Ectodermal cell (in vitro differentiated cells): ENCODE measurements at regions not wholly inside any gene's neighbourhood (a gene's known extent, or its start where the extent isn't known, plus 50 kb on each side); places are given as distances from the start of the nearest gene placed in this dataset.

ENCODE experiments used
- H3K27ac ChIP-seq: 2 replicates; pipeline ENCODE4 v1.7.0; 2013; ENCODE audit warnings: mild to moderate bottlenecking, low read depth, low read length; ENCODE audit not compliant: insufficient read depth, poor library complexity, severe bottlenecking
- H3K27me3 ChIP-seq: 2 replicates; pipeline ENCODE4 v1.7.0; 2013; ENCODE audit warnings: mild to moderate bottlenecking, low read length; ENCODE audit not compliant: insufficient read depth, control insufficient read depth, poor library complexity, severe bottlenecking
- H3K36me3 ChIP-seq: one replicate; pipeline ENCODE4 v1.7.0; 2013; ENCODE audit warnings: low read length; ENCODE audit not compliant: control insufficient read depth, insufficient read depth
- H3K4me1 ChIP-seq: one replicate; pipeline ENCODE4 v1.7.0; 2013; ENCODE audit warnings: low read length; ENCODE audit not compliant: control insufficient read depth, insufficient read depth
- H3K4me3 ChIP-seq: 2 replicates; pipeline ENCODE4 v1.7.0; 2013; ENCODE audit warnings: low read depth, low read length, control low read depth; ENCODE audit not compliant: insufficient read depth
- H3K9me3 ChIP-seq: 2 replicates; pipeline ENCODE4 v1.7.0; 2013; ENCODE audit warnings: mild to moderate bottlenecking, low read length, moderate library complexity; ENCODE audit not compliant: control insufficient read depth
- WGBS, 2 experiments: methylation state at CpG; one replicate each; pipeline ENCODE4 v1.1.7; 2013; ENCODE audit warnings: missing lambda C conversion rate in 2 of 2; 5-methylcytosine and 5-hydroxymethylcytosine counted together

GRCh38 chr13:84525865-84526264 lies 643.6 kb upstream of the SLITRK1 start:
- H3K4me1 ChIP-seq: no peaks in the 10 kb centered on the region

DNA sequence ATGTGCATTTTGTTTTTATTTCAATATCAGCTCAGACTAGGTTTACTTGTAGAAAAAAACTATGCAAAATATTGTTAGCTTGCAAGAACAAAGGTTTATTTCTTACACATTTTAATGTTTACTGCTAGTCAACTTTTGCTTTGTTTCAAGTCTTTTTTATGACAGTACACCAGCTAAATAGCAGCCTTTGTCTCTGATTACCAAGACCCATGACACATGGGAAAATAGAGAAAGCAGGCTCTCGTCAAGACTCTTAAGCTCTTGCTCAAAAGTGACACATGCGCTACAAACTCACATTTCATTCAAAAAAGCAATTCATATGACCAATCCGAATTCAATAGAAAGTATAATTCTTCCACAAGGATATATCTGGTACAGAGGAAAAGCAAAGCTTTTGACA lies 642.3 kb upstream of the SLITRK1 start:
- Histone ChIP-seq H3K36me3 (no peaks in the 10 kb centered on the region), H3K4me1 (no peaks in the 10 kb centered on the region), H3K27me3 (no peaks in the 10 kb centered on the region), H3K9me3 (no peaks in the 10 kb centered on the region), H3K4me3 (no peak overlapping the region), H3K27ac (no peak overlapping the region)
- WGBS, 2 experiments: 95 to 96% methylated on average over 3 of the region's 3 CpGs

More at GRCh38 chr13:84525865-84526264, 643.6 kb upstream of the SLITRK1 start:
- no peak overlapping the region for H3K27ac ChIP-seq
- H3K36me3 ChIP-seq: no peaks in the 10 kb centered on the region
- no peaks in the 10 kb centered on the region for H3K27me3 ChIP-seq
- no peaks in the 10 kb centered on the region for H3K9me3 ChIP-seq
- no peak overlapping the region for H3K4me3 ChIP-seq

DNA sequence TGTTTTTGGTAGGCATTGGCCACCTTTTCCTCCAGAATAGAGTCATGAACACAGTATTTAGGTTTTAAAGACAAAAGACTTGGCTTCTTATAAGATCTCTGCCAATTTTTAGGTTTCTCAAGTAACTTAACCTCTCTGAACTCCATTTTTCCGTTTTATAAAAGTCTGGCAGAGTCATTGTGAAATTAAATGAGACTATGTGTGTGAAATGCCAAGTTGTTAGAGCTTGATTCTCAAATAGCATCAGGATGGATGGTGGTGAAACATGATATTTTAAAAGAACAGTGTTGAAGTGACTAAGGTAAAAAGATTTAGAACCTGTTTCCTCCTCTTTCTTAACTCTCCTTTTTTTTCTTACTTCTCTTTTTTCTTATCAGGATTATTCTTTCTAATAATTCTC lies 617.7 kb upstream of the SLITRK1 start:
- Histone ChIP-seq H3K27me3 (no peaks in the 10 kb centered on the region), H3K4me3 (no peak overlapping the region), H3K9me3 (no peaks in the 10 kb centered on the region), H3K36me3 (no peaks in the 10 kb centered on the region), H3K27ac (no peak overlapping the region), H3K4me1 (no peaks in the 10 kb centered on the region)
- 96 to 100% methylated on average over 1 of the region's 1 CpG for WGBS, 2 experiments

DNA sequence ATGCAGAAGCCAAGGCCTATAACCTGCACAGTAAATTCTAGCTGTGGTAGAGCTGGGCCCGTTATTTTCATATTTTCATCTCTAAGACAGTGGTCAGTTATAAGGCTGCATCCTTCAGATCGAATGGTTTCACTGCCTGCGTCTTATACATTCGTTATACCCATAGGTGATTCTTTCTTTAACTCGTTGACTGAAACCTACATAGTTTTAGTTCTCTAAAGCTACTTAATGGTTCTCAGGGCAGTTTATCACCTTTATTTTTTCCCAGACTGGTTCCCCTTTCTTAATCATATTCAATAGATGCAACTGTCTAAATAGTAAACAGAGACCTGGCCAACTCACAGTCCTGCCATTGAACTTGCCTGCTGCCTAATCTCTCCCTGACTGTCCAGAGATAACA lies 615.3 kb upstream of the SLITRK1 start:
- no peak overlapping the region for H3K4me3 ChIP-seq
- H3K36me3 ChIP-seq: no peaks in the 10 kb centered on the region
- no peak overlapping the region for H3K27ac ChIP-seq
- 90% methylated on average over 5 of the region's 5 CpGs for WGBS, 2 experiments
- no peaks in the 10 kb centered on the region for H3K9me3 ChIP-seq
- H3K27me3 ChIP-seq: no peaks in the 10 kb centered on the region
- no peaks in the 10 kb centered on the region for H3K4me1 ChIP-seq

DNA sequence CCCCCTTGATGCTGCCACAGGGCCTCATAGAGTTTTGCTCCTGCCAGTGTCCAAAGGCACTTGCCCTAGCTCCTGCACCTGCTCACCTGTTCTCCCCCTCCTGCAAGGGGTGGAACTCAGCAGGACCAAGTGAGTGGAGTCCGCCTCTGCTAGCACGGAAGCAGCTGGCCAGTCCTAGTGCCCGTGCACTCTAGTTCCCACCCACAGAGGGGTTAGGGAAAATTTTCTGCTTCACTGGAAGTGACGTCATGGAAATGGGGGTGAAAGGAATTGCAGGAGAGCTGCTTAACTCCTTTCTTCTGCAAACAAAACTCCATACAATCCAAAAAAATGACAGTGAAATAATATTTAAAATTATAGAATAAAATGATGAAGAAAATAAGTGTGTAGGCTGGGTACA lies 609.7 kb upstream of the SLITRK1 start:
- no peak overlapping the region for H3K27ac ChIP-seq
- H3K27me3 ChIP-seq: no peaks in the 10 kb centered on the region
- H3K9me3 ChIP-seq: no peaks in the 10 kb centered on the region
- no peak overlapping the region for H3K4me3 ChIP-seq
- 83 to 91% methylated on average over 3 to 4 of the region's 4 CpGs for WGBS, 2 experiments
- H3K36me3 ChIP-seq: no peaks in the 10 kb centered on the region
- H3K4me1 ChIP-seq: no peaks in the 10 kb centered on the region

- no peaks in the 10 kb centered on the region for H3K4me1 ChIP-seq
- 100% methylated on average over 1 of the region's 1 CpG for WGBS, 2 experiments
- no peak overlapping the region for H3K4me3 ChIP-seq
- no peak overlapping the region for H3K27ac ChIP-seq
- no peaks in the 10 kb centered on the region for H3K9me3 ChIP-seq
- no peaks in the 10 kb centered on the region for H3K36me3 ChIP-seq
- no peaks in the 10 kb centered on the region for H3K27me3 ChIP-seq
Observed at GRCh38 chr13:84487752-84488151, 605.5 kb upstream of the SLITRK1 start.

GRCh38 chr13:84481958-84482357 lies 599.7 kb upstream of the SLITRK1 start:
- Histone ChIP-seq H3K4me3 (no peak overlapping the region), H3K36me3 (no peaks in the 10 kb centered on the region), H3K27ac (no peak overlapping the region), H3K27me3 (no peaks in the 10 kb centered on the region), H3K9me3 (no peaks in the 10 kb centered on the region), H3K4me1 (no peaks in the 10 kb centered on the region)
- WGBS, 2 experiments: no CpG with 5 or more reads among the region's 1 CpG

DNA sequence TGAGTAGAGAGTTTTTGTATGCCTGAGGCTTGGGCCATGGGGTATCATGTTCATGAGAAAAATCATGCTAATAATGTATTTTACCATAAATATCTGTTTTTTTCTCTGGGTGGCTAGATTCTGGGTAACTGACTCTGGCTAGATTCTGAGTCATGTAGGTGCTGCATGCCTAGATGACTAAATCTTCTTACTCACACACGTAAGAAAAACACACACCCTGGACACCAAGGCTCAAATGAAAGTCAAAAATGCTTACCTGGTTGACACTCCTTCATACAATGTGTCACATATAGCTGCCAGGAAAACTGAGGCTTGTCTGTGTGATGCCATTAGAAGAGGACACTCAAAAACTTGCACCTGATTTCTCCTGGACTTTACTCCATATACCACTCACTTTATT lies 597.4 kb upstream of the SLITRK1 start:
- Histone ChIP-seq H3K4me1 (no peaks in the 10 kb centered on the region), H3K9me3 (no peaks in the 10 kb centered on the region), H3K4me3 (no peak overlapping the region), H3K36me3 (no peaks in the 10 kb centered on the region), H3K27me3 (no peaks in the 10 kb centered on the region), H3K27ac (no peak overlapping the region)
- WGBS, 2 experiments: 85 to 100% methylated on average over 1 of the region's 1 CpG

DNA sequence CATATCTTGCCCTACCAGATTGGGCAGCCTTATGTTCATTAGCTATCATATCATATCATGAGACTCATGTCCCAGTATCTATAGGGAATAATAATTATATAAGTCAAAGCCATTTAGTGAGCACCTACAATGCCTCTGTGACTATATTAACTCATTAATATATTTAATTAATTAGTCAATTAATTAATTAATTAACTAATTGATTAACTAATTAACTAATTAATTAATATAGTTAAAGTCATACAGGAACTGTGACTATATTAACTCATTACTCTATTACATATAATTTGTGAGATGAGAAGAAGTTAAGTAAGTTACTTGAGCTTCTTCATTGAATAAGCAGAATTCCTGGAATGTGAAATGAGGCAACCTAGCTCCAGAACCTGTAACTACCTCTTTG lies 588.3 kb upstream of the SLITRK1 start:
- no peaks in the 10 kb centered on the region for H3K9me3 ChIP-seq
- no peaks in the 10 kb centered on the region for H3K36me3 ChIP-seq
- no peak overlapping the region for H3K27ac ChIP-seq
- no peaks in the 10 kb centered on the region for H3K27me3 ChIP-seq
- H3K4me3 ChIP-seq: no peak overlapping the region
- H3K4me1 ChIP-seq: no peaks in the 10 kb centered on the region

DNA sequence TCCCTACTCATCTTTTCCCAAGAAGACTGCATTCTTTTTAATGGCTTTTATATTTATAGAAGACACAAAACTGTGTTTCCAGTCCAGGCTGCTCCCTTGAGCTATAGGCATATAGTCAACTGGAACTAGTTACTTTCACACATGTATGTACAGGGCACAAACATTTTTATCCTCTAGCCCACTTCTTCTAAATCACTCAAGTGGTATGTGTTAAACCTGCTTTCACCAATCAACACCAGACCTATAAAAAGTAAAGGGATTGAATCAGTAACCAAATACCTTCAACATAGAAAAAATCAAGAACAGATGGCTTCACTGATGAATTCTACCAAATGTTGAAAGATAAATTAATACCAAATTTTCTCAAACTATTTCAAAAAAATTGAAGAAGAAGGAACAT lies 584.2 kb upstream of the SLITRK1 start:
- H3K27ac ChIP-seq: no peak overlapping the region
- no peak overlapping the region for H3K4me3 ChIP-seq
- H3K27me3 ChIP-seq: no peaks in the 10 kb centered on the region
- no peaks in the 10 kb centered on the region for H3K4me1 ChIP-seq
- no peaks in the 10 kb centered on the region for H3K9me3 ChIP-seq
- no peaks in the 10 kb centered on the region for H3K36me3 ChIP-seq

DNA sequence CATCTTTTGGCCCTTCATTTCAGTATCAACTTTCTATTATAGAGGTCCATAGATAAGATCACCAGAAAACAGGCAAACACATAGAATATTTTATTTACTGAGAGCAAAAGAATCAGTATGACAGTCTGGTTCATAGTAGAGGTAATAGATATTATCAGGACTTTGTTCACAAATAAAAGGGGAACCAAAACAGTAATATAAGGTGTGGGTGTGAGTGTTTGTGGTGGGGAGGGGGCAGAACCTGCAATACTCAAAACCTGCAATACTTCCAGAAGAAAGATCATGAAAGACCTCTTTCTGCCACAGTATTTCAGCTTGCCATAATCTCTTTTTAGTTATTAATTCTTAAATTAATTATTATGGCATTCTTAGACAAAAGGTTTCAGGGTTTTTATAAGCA lies 578.7 kb upstream of the SLITRK1 start:
- H3K9me3 ChIP-seq: no peaks in the 10 kb centered on the region
- no peaks in the 10 kb centered on the region for H3K36me3 ChIP-seq
- H3K27me3 ChIP-seq: no peaks in the 10 kb centered on the region
- no peaks in the 10 kb centered on the region for H3K4me1 ChIP-seq
- no peak overlapping the region for H3K4me3 ChIP-seq
- no peak overlapping the region for H3K27ac ChIP-seq
